B cell (primary cell): ENCODE measurements at regions not wholly inside any gene's neighbourhood (a gene's known extent, or its start where the extent isn't known, plus 50 kb on each side); places are given as distances from the start of the nearest gene placed in this dataset.
"Not testable (repeated sequence)": the region's sequence is repeated elsewhere in the genome, so short reads cannot be mapped to it uniquely, and the experiment has no call there.

Experiments used
- EZH2 ChIP-seq: IDR thresholded peaks from 2 replicates; pipeline ENCODE4 v1.6.1; 2012; ENCODE audit warnings: borderline replicate concordance, low read depth, mild to moderate bottlenecking, moderate library complexity, low read length; ENCODE audit not compliant: insufficient read depth, poor library complexity, severe bottlenecking
- TF ChIP-seq, protein P1 (sequence below): fragments of 200-600 bp; IDR thresholded peaks from one replicate; pipeline ENCODE4 v1.8.0; 2022; ENCODE audit warnings: antibody characterized with exemption, mild to moderate bottlenecking

DNA sequence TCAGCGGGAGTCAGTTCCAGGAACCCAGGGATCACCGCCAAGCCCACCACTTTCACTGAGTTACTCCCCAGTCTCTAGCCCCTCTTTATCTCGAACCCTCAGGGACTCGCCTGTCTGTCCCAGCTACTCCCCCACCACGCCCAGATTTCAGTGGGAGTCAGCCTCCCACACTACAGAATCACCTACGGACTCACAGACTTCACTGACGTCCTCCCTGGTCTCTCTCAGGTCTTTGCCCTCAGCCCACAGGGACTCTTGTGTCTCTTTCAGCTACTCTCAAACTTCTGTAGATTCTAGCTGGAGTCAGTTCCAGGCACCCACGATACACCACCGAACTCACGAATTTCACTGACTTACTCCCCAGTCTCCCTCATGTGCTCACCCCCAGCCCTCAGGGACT lies 529.2 kb downstream of the CWH43 start:
- TF ChIP-seq, protein P1, sequence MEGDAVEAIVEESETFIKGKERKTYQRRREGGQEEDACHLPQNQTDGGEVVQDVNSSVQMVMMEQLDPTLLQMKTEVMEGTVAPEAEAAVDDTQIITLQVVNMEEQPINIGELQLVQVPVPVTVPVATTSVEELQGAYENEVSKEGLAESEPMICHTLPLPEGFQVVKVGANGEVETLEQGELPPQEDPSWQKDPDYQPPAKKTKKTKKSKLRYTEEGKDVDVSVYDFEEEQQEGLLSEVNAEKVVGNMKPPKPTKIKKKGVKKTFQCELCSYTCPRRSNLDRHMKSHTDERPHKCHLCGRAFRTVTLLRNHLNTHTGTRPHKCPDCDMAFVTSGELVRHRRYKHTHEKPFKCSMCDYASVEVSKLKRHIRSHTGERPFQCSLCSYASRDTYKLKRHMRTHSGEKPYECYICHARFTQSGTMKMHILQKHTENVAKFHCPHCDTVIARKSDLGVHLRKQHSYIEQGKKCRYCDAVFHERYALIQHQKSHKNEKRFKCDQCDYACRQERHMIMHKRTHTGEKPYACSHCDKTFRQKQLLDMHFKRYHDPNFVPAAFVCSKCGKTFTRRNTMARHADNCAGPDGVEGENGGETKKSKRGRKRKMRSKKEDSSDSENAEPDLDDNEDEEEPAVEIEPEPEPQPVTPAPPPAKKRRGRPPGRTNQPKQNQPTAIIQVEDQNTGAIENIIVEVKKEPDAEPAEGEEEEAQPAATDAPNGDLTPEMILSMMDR = not testable (repeated sequence)
- TF ChIP-seq EZH2 = not testable (repeated sequence)
